NCI-H82 (cell line): ENCODE measurements at regions not wholly inside any gene's neighbourhood (a gene's known extent, or its start where the extent isn't known, plus 50 kb on each side); places are given as distances from the start of the nearest gene placed in this dataset.

Experiments
- DNase-seq: peaks from one replicate; lab custom pipeline; 2025; lab: John Stamatoyannopoulos, UW

DNA sequence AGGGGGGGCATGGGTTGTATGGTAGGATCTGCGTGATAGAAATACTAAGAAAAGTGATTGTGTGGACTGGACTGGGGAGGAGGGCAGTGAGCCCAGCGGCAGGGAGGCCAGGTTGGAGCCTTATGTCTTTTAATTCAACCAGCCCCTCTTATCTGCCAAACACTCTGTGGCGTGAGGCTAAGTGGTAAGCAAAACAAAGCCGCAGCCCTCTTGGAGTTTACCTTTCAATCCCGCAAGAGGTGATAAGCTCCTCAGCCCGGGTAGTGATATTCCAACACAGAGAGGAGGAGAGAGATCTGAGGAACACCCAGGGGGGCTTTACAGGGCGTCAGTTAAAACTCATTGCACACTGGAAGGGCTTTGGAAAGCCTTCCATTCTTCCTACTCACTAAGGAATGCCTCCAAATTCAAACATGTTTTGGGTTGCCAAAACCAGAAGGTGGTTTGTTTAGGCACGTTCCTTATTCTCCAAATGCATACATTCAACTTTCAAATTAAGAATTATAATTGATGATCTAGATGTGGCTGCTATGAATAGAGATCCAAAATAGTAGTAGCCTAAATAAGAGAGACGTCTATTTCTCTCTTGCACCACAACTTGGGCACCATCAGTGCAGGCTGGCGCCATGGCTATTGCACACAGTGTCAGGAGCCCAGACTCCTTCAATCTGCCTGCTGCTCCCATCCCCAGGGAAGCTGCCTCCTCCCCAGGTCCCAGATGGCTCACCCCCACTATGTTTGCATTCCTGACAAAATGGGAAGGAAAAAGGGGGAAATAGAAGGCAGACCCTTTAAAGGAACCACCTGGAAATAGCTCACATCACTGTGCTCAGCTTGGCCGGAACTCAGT is 75.1 kb upstream of the FSTL4 start:
- peak; percentile 25 for DNase-seq

DNA sequence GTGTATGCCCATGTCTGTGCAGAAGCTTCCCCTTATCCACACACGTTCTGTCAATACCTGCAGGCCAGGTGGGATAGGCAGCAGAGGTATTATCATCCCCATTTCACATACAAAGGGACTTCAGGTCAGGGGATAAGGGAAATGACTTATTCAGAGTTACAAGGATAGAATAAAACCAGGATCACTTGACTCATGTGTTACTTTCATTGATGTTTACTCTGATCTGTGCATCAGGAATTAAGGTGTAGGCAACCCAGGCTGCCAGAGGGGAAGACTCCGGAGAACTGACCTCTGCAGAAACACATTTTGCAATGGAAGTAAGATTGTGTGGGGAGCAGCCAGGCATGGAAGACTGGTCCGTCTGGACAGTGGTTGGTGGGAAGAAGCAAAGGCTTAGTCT is 74.2 kb upstream of the FSTL4 start:
- no peak for DNase-seq

- no peak for DNase-seq
Measured at GRCh38 chr5:133685402-133686018, 73.2 kb upstream of the FSTL4 start.

GRCh38 chr5:133683646-133684596 is 71.6 kb upstream of the FSTL4 start:
- DNase-seq = no peak

GRCh38 chr5:133682451-133682850 is 70.1 kb upstream of the FSTL4 start:
- DNase-seq = no peak

DNA sequence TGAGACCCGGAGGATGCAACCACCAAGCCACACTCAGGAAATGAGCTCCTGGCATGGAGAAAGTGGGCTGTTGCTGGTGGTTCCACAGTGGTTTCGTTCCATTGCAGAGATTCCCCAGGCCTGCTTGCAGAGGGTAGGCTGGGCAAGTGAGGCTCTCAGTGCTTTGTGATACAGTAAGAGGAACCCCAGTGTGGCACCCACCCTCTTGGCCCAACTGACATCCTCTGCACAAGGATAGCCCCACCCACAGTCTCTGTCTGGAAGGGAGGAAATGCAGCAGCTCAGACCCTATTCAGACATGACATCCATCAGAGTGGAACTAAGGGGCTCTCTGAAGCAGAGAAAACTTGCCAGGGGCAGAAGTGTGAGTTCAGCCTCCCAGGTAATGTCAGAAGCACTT is 69.6 kb upstream of the FSTL4 start:
- no peak for DNase-seq

GRCh38 chr5:133680830-133681565 is 68.7 kb upstream of the FSTL4 start:
- no peak for DNase-seq

DNA sequence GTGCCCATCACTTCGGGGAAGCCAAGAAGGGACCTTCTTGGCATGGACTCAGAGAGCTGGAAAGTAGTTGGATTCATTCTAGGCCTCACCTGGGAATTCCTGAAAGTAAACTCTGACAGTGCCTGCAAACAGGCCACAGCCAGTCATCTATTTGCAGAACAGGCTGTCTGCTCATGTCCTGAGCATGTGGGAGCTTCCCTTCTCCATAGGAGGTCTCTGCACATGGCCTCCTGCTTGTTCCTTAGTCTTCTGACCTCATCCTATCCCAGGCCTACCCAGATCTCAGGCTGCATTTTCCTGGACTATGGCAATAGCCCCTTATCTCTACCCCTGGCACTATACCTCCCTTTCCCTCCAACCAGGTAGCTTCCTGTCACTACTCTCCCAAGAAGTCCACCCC is 67.2 kb upstream of the FSTL4 start:
- no peak for DNase-seq

GRCh38 chr5:133675376-133676154 is 63.2 kb upstream of the FSTL4 start:
- no peak for DNase-seq

- no peak for DNase-seq
Measured at GRCh38 chr5:133670336-133670735, 58.0 kb upstream of the FSTL4 start.

GRCh38 chr5:133669472-133669871 is 57.1 kb upstream of the FSTL4 start:
- DNase-seq = no peak

DNA sequence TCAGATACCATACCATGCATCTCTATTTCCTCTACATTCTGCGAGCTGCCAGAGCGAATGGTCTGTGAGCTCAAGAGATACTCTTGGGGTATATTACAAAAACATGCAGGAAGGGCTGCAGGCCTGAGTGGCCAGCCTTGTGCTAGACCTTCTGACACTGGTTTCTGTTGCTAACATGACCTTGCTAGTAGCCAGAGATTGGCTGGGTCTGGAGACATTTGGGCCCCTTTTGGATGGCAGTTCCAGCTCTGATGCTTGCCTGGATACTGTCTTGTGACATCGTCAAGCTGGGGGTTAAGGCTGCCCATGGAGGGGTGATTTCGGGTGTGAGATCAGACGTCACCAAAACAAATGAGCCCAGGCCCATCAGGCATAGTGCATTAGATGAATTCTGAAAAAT is 56.1 kb upstream of the FSTL4 start:
- DNase-seq = no peak

- DNase-seq = no peak
Measured at GRCh38 chr5:133667217-133667616, 54.9 kb upstream of the FSTL4 start.

DNA sequence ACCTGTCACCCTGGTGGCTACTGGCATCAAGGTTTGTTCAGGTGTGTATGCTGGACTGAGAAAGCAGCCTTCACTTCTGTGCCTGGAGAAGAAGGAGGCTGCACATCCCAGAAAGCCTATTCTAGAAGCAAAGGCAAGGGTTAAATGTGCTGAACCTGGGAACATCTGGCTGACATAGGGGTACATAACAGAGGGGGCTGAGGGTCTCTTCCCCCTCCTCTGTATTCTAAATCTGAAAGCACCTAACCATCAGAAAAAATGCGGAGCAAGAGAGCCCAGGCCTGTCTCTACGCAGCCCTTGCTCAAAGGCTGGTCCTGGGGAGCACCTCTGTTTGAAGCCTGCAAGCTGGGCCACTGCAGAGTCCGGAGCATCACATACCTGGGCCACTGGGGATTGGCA is 53.2 kb upstream of the FSTL4 start:
- no peak for DNase-seq

DNA sequence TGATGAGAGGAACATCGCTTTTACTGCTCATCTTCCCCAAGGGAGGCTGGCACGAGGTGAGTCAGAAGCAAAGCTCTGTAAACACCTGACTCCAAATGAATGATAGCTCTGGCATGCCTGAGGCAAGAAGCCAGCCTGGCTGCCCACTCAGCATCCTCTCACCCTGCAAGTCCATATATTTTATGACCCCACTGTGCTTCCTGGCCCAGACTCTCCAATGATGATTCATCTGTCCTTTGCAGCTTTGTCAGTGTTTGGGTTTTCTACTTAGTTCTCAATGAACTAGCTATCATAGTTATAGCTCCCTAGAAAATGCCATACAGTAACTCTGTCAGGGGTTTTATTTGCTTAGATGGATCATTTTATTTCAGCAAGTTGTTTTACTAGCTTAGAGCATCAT is 52.1 kb upstream of the FSTL4 start:
- no peak for DNase-seq

GRCh38 chr5:133663397-133664054 is 51.2 kb upstream of the FSTL4 start:
- no peak for DNase-seq

DNA sequence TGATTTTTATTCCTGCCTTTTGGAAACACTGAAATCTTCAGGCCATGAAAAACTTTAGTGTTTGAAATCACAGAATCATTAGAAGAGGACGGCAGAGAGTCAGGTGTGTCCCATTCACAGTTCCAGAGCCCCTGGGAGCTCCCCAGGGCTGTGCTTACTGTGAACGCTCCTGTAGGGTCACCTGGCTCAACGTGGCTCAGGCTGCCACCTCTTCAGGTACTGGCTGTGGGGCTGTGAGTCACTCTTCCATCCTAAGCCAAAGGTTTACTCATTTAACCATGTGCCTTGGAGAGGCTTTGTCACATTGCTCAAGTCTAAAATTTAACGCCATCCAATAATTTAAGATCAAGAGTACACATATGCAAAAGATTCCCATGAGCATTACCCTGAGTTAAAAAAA is 50.2 kb upstream of the FSTL4 start:
- DNase-seq = no peak
